22Rv1 (cell line): ENCODE measurements at regions not wholly inside any gene's neighbourhood (a gene's known extent, or its start where the extent isn't known, plus 50 kb on each side); places are given as distances from the start of the nearest gene placed in this dataset.

Source experiments
- H3K27ac ChIP-seq: fragments of 450-650 bp; 2 replicates; pipeline ENCODE4 v1.5.1; 2017
- ZFX ChIP-seq: fragments of 450-650 bp; IDR thresholded peaks from 2 replicates; pipeline ENCODE4 v1.6.1; 2017; ENCODE audit warnings: antibody characterized with exemption, borderline replicate concordance
- TF ChIP-seq, protein P1 (sequence below): fragments of 450-650 bp; IDR thresholded peaks from 2 replicates; pipeline ENCODE4 v1.5.1; 2017; ENCODE audit warnings: mild to moderate bottlenecking

DNA sequence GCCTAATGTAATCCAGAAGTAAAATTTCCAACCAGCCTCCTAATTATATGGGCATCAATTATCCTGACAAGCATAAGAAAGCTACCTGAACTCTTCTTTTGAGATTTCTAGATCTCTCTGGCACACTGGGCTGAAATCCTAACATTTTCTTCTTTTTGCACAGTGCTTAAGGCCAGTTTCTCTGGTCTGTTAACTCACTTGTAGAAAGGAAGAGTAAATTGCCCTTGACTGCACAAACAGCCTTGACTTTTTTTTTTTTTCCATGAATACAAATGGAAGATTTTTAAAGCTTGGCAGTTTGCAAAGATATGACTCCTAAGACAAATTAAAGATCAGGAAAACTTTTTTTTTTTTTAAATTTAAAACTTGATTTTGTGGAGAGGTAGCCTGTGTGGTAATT is 291.2 kb upstream of the MON1B start:
- TF ChIP-seq ZFX: no peak
- TF ChIP-seq, protein P1, sequence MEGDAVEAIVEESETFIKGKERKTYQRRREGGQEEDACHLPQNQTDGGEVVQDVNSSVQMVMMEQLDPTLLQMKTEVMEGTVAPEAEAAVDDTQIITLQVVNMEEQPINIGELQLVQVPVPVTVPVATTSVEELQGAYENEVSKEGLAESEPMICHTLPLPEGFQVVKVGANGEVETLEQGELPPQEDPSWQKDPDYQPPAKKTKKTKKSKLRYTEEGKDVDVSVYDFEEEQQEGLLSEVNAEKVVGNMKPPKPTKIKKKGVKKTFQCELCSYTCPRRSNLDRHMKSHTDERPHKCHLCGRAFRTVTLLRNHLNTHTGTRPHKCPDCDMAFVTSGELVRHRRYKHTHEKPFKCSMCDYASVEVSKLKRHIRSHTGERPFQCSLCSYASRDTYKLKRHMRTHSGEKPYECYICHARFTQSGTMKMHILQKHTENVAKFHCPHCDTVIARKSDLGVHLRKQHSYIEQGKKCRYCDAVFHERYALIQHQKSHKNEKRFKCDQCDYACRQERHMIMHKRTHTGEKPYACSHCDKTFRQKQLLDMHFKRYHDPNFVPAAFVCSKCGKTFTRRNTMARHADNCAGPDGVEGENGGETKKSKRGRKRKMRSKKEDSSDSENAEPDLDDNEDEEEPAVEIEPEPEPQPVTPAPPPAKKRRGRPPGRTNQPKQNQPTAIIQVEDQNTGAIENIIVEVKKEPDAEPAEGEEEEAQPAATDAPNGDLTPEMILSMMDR: no peak

DNA sequence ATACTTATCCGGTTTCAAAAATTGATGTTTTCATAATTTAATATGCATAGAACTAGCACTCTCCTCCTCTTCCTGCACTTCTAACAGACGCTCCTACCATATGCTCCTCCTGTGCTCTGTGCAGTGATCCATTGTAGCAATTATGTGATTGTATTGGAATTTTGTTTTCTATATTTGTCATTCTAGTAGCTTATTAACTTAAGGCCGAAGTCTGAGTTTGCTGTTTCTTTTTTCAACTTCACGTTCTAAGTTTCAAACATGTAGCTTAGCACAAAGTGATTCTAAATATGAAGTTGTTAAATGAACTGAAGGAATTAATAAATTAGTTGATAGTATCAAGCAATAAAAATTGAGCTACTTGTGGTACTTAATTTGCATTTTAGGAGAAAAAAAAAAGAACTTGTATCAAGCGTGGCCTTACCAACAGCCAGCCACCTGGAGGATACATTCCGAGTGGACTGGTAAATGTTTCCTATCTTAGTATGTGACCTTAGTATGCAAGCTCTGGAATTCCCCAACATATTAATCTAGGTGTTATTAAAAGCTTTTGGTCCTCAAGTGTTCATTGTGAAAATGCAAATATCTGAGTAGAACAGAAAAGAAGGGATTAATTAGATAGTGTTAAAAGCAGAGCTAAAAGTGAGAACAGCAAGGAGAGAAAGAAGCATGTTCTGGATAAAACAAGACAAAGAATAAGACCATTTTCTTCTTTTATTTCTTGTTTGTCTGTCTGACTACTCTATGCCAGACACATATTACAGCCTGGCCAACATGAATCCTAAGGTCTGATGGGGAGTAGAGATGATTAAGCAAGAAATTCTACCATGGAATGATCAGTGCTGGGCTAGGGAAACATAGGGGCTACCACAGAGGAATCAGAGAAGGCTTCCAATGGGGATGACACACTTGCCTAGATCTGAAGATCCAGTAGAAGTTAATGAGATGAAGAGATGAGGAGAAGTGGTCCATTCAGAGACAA is 290.4 kb upstream of the MON1B start:
- TF ChIP-seq, protein P1: no peak
- no peak for TF ChIP-seq ZFX
- H3K27ac ChIP-seq: no peak overlapping the region

More for the DNA sequence above, 291.2 kb upstream of the MON1B start:
- H3K27ac ChIP-seq: no peak overlapping the region

DNA sequence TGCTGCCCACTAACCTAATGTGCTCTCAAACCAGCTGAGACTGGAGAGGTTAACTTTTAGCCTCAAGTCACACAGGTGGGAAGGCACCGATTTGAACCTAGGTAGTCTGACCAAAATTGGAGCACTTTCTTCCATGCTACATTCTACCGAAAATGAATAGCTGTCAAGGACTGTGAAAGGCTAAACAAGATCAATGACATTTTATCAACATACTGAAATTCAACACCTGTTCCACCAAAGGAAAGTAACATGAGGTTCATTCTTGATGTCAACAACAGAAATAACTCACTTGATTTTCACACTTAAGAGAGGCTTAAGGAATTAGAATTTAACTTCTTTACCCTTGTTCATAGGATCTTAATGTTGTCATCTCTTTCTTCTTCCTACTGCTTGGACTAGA is 284.4 kb upstream of the MON1B start:
- TF ChIP-seq, protein P1: no peak
- no peak for TF ChIP-seq ZFX
- no peak overlapping the region for H3K27ac ChIP-seq

- no peak for TF ChIP-seq ZFX
- TF ChIP-seq, protein P1: no peak
- no peak overlapping the region for H3K27ac ChIP-seq
These were observed 280.1 kb upstream of the MON1B start for GRCh38 chr16:76910931-76911330.

- TF ChIP-seq, protein P1: no peak
- TF ChIP-seq ZFX: no peak
- H3K27ac ChIP-seq: no peak overlapping the region
These were observed 277.9 kb upstream of the MON1B start for GRCh38 chr16:76913046-76913445.

DNA sequence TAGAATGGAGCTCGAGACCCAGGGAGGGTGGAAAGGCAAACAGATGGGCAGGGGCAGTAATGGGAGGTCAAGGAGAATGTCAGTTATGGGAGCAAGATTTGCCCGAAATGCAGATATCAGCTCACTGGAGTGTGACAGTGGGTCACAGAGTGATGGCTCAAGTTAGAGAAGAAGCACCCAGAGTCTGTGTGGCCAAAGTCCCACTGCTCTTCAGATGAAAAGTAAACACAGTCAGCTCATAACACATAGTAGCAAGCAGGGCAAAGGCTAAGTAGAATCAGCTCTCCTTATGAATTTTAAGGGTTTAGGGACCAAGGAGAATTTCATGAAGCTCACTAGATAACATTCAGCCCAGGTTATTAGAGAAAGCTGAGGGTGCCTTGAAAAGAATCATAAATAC is 264.9 kb upstream of the MON1B start:
- no peak overlapping the region for H3K27ac ChIP-seq
- TF ChIP-seq ZFX: no peak
- TF ChIP-seq, protein P1: no peak

GRCh38 chr16:76926595-76926994 is 264.4 kb upstream of the MON1B start:
- no peak overlapping the region for H3K27ac ChIP-seq
- TF ChIP-seq ZFX: no peak
- TF ChIP-seq, protein P1: no peak
